Lower leg skin (tissue), 3 donors: ENCODE measurements at regions not wholly inside any gene's neighbourhood (a gene's known extent, or its start where the extent isn't known, plus 50 kb on each side); places are given as distances from the start of the nearest gene placed in this dataset.

Experiments used
- POLR2A ChIP-seq, 2 donors: fragments of 450-650 bp; IDR thresholded peaks; one replicate each; pipeline ENCODE4 v1.6.1; 2016 to 2017; ENCODE audit warnings: antibody characterized with exemption in 2 of 2, mild to moderate bottlenecking in 1 of 2, moderate library complexity in 1 of 2
- TF ChIP-seq, protein P1 (sequence below), 3 donors: fragments of 450-650 bp; IDR thresholded peaks; one replicate each; pipeline ENCODE4 v1.5.1; 2016; ENCODE audit warnings: antibody characterized with exemption in 3 of 3, mild to moderate bottlenecking in 3 of 3, moderate library complexity in 2 of 3

DNA sequence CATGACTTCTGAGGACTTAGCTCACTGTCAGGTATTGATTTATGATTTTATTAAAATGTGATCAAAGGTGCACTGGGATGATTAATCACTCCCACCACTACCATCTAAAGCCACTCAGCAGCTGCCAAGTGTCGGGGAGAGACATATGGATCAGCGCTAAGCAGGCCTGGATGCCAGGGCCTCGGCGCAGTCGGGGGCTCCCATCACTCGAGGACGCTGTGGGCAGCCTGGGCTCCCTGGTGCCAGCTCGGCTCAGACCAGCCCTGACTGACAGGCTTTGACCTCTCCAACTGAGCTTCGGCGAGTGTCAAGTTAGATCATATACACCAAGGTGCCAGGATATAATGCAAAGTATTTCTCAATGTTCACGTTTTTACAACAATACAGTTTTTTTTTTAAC lies 267.7 kb downstream of the ACTR3B start:
- TF ChIP-seq, protein P1, sequence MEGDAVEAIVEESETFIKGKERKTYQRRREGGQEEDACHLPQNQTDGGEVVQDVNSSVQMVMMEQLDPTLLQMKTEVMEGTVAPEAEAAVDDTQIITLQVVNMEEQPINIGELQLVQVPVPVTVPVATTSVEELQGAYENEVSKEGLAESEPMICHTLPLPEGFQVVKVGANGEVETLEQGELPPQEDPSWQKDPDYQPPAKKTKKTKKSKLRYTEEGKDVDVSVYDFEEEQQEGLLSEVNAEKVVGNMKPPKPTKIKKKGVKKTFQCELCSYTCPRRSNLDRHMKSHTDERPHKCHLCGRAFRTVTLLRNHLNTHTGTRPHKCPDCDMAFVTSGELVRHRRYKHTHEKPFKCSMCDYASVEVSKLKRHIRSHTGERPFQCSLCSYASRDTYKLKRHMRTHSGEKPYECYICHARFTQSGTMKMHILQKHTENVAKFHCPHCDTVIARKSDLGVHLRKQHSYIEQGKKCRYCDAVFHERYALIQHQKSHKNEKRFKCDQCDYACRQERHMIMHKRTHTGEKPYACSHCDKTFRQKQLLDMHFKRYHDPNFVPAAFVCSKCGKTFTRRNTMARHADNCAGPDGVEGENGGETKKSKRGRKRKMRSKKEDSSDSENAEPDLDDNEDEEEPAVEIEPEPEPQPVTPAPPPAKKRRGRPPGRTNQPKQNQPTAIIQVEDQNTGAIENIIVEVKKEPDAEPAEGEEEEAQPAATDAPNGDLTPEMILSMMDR (IDR thresholded peaks at IDR 0.05) = no peak
- TF ChIP-seq POLR2A (IDR thresholded peaks at IDR 0.05) = no peak
